RKO (cell line): ENCODE measurements at regions not wholly inside any gene's neighbourhood (a gene's known extent, or its start where the extent isn't known, plus 50 kb on each side); places are given as distances from the start of the nearest gene placed in this dataset.

Experiments used
- DNase-seq: peaks from one replicate; pipeline ENCODE4 v3.0.0-alpha.2; 2016; ENCODE audit warnings: low spot score

- DNase-seq, result no peak
Observed at GRCh38 chr1:29747196-29747595, 510.9 kb downstream of the PTPRU start.

- DNase-seq, result no peak
Observed at GRCh38 chr1:29746076-29746665, 509.8 kb downstream of the PTPRU start.

GRCh38 chr1:29744684-29745490 is 508.6 kb downstream of the PTPRU start:
- DNase-seq, result no peak

- DNase-seq, result no peak
Observed at GRCh38 chr1:29743931-29744330, 507.6 kb downstream of the PTPRU start.

- DNase-seq, result no peak
Observed at GRCh38 chr1:29743264-29743663, 506.9 kb downstream of the PTPRU start.

GRCh38 chr1:29739176-29739575 is 502.9 kb downstream of the PTPRU start:
- DNase-seq, result no peak

GRCh38 chr1:29736582-29737188 is 500.4 kb downstream of the PTPRU start:
- peak; percentile 57 for DNase-seq

GRCh38 chr1:29732453-29732852 is 496.1 kb downstream of the PTPRU start:
- no peak for DNase-seq

- no peak for DNase-seq
Observed at GRCh38 chr1:29730623-29731022, 494.3 kb downstream of the PTPRU start.

GRCh38 chr1:29729281-29729680 is 493.0 kb downstream of the PTPRU start:
- no peak for DNase-seq

- DNase-seq, result no peak
Observed at GRCh38 chr1:29728703-29729102, 492.4 kb downstream of the PTPRU start.

- no peak for DNase-seq
Observed at GRCh38 chr1:29725262-29725661, 488.9 kb downstream of the PTPRU start.

- DNase-seq, result no peak
Observed at GRCh38 chr1:29722598-29722997, 486.3 kb downstream of the PTPRU start.

- DNase-seq, result no peak
Observed at GRCh38 chr1:29719253-29719652, 482.9 kb downstream of the PTPRU start.

GRCh38 chr1:29718791-29719190 is 482.5 kb downstream of the PTPRU start:
- no peak for DNase-seq

GRCh38 chr1:29716306-29716705 is 480.0 kb downstream of the PTPRU start:
- no peak for DNase-seq

GRCh38 chr1:29713857-29714256 is 477.5 kb downstream of the PTPRU start:
- peak; percentile 8 for DNase-seq

- no peak for DNase-seq
Observed at GRCh38 chr1:29712801-29713200, 476.5 kb downstream of the PTPRU start.

- DNase-seq, result no peak
Observed at GRCh38 chr1:29712284-29712651, 475.9 kb downstream of the PTPRU start.

GRCh38 chr1:29711582-29712283 is 475.4 kb downstream of the PTPRU start:
- DNase-seq, result no peak

GRCh38 chr1:29709704-29710280 is 473.5 kb downstream of the PTPRU start:
- no peak for DNase-seq
